Body of pancreas (tissue), 4 donors: ENCODE measurements at regions not wholly inside any gene's neighbourhood (a gene's known extent, or its start where the extent isn't known, plus 50 kb on each side); places are given as distances from the start of the nearest gene placed in this dataset.

ENCODE experiments used
- ATAC-seq: fragments of 150-250 bp; one replicate; pipeline ENCODE4 v1.9.1; 2016
- DNase-seq, 4 donors: peaks; one replicate each; pipeline ENCODE4 v3.0.0-alpha.2; 2019
- H3K27ac ChIP-seq, 4 donors: fragments of 200-600 bp; sonication (generic); 1 replicate in 3 of 4; 2 replicates in 1 of 4; pipeline versions ENCODE4 v1.5.1 to v1.6.1; 2016 to 2019; ENCODE audit warnings: mild to moderate bottlenecking in 1 of 4, mixed read lengths in 1 of 4, moderate library complexity in 1 of 4
- H3K27me3 ChIP-seq, 2 donors: fragments of 200-600 bp; sonication (generic); one replicate each; pipeline ENCODE4 v1.6.0; 2016; ENCODE audit warnings: mild to moderate bottlenecking in 1 of 2
- H3K36me3 ChIP-seq, 2 donors: fragments of 200-600 bp; sonication (generic); replicated peaks in 1 of 2; 2 replicates each; pipeline ENCODE4 v1.5.1; 2016; ENCODE audit warnings: low read depth in 2 of 2; ENCODE audit not compliant: insufficient read depth in 1 of 2
- H3K4me1 ChIP-seq: fragments of 200-600 bp; sonication (generic); one replicate; pipeline ENCODE4 v1.6.0; 2016
- H3K4me3 ChIP-seq, 2 donors: fragments of 200-600 bp; sonication (generic); 1 replicate in 1 of 2; 2 replicates in 1 of 2; pipeline ENCODE4 v1.5.1; 2016 to 2019
- H3K9me3 ChIP-seq, 3 donors: fragments of 200-600 bp; sonication (generic); 1 replicate in 2 of 3; 2 replicates in 1 of 3; pipeline ENCODE4 v1.5.1; 2016
- POLR2A ChIP-seq, 3 donors: fragments of 450-650 bp; IDR thresholded peaks; one replicate each; pipeline ENCODE4 v1.6.1; 2016; ENCODE audit warnings: antibody characterized with exemption in 3 of 3, mild to moderate bottlenecking in 2 of 3
- WGBS, 2 donors: methylation state at CpG; one replicate each; pipeline ENCODE4 v1.1.5; 2017; 5-methylcytosine and 5-hydroxymethylcytosine counted together
- intact Hi-C: fragments of 100-400 bp; cut with DNase I; formaldehyde crosslinking; loops from one replicate; pipeline ENCODE4 v1.15.1; 2023
- TF ChIP-seq, protein P1 (sequence below), 7 experiments: fragments of 450-650 bp in 4 of 7; fragments of 200-600 bp in 3 of 7; sonication (generic) in 3 of 7; IDR thresholded peaks; one replicate each; pipeline ENCODE4 v1.5.1; 2016 to 2019; ENCODE audit warnings: antibody characterized with exemption in 7 of 7

DNA sequence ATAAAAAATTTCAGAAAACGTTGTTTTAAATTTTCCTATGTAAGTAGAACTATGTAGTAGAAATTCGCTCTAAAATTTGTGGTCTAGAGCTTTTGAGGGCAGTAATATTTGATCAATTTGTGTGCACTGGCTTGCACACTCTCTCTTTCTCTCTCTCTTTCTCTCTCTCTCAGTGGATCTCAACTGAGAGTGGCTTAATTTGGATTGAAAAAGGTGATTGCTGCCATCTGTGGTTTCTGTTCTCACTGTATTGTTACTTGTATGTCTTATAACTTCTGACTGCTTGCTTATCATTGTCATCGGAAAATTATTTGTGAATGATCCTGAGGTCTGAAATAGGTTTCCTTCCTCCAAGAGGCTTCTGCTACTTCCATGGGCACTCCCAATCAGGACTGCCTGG, 368.2 kb downstream of the KCTD16 start:
- no peaks in the 10 kb centered on the region for H3K27me3 ChIP-seq
- TF ChIP-seq, protein P1, sequence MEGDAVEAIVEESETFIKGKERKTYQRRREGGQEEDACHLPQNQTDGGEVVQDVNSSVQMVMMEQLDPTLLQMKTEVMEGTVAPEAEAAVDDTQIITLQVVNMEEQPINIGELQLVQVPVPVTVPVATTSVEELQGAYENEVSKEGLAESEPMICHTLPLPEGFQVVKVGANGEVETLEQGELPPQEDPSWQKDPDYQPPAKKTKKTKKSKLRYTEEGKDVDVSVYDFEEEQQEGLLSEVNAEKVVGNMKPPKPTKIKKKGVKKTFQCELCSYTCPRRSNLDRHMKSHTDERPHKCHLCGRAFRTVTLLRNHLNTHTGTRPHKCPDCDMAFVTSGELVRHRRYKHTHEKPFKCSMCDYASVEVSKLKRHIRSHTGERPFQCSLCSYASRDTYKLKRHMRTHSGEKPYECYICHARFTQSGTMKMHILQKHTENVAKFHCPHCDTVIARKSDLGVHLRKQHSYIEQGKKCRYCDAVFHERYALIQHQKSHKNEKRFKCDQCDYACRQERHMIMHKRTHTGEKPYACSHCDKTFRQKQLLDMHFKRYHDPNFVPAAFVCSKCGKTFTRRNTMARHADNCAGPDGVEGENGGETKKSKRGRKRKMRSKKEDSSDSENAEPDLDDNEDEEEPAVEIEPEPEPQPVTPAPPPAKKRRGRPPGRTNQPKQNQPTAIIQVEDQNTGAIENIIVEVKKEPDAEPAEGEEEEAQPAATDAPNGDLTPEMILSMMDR (IDR thresholded peaks at IDR 0.05), result no peak
- no peak for TF ChIP-seq POLR2A (IDR thresholded peaks at IDR 0.05)
- H3K9me3 ChIP-seq, result no peaks in the 10 kb centered on the region
- no peaks in the 10 kb centered on the region for H3K36me3 ChIP-seq
- ATAC-seq, result no peak
- no peaks in the 10 kb centered on the region for H3K4me1 ChIP-seq
- no peak overlapping the region for H3K27ac ChIP-seq
- H3K4me3 ChIP-seq, result no peak overlapping the region
- DNase-seq, result no peak
- 69 to 75% methylated on average over 3 of the region's 3 CpGs for WGBS, 2 donors
- intact Hi-C loops, result no loop called here
